GM12878 (cell line): ENCODE measurements at regions not wholly inside any gene's neighbourhood (a gene's known extent, or its start where the extent isn't known, plus 50 kb on each side); places are given as distances from the start of the nearest gene placed in this dataset.

Source experiments
- ATAC-seq: fragments of 200-7000 bp; cut with Tn5 transposase; 3 replicates; pipeline ENCODE4 v1.9.1; 2020; ENCODE audit warnings: mild to moderate bottlenecking, moderate library complexity
- BruUV-seq: library from RNA; stranded (reverse); fragments of 400-500 nt; replicated peaks from 2 replicates; lab custom pipeline; 2021; lab: Mats Ljungman, UMichigan
- CTCF ChIA-PET: fragments of 300-600 bp; sonication (Branson Sonifier 250); formaldehyde crosslinking; extraction: SDS; loops from one replicate; lab custom pipeline; 2021; ENCODE audit warnings: inconsistent platforms; lab: Yijun Ruan, JAX
- POLR2A ChIA-PET: fragments of 350-600 bp; formaldehyde crosslinking; extraction: SDS; loops from one replicate; lab custom pipeline; 2021; ENCODE audit warnings: inconsistent platforms; lab: Charles Lee
- RAD21 ChIA-PET: fragments of 300-600 bp; sonication (Branson Sonifier 250); formaldehyde crosslinking; loops from one replicate; lab custom pipeline; 2023; ENCODE audit warnings: antibody characterized with exemption; ENCODE audit not compliant: unreplicated experiment; lab: Charles Lee
- SMC1A ChIA-PET: fragments of 300-600 bp; sonication (Branson Sonifier 250); formaldehyde crosslinking; loops from one replicate; lab custom pipeline; 2023; ENCODE audit not compliant: unreplicated experiment, uncharacterized antibody; lab: Charles Lee
- DNase-seq: peaks from one replicate; pipeline ENCODE4 v3.0.0-alpha.2; 2011; ENCODE audit warnings: low read depth, low spot score
- FAIRE-seq: peaks from 3 replicates; lab custom pipeline; 2011; peaks lifted over from hg19 to GRCh38; lab: Jason Lieb, UNC
- H2AFZ ChIP-seq: 2 replicates; pipeline ENCODE4 v1.6.0; 2011; ENCODE audit warnings: low read depth, low read length, control low read depth; ENCODE audit not compliant: control insufficient read depth
- H3K27ac ChIP-seq: 2 replicates; pipeline ENCODE4 v1.5.1; 2011; ENCODE audit warnings: control low read depth; ENCODE audit not compliant: control insufficient read depth, insufficient read depth
- H3K27me3 ChIP-seq, 2 experiments: replicated peaks in 1 of 2; 2 replicates each; pipeline versions ENCODE4 v1.6.0 to v1.6.1; 2011; ENCODE audit warnings: low read length in 1 of 2; ENCODE audit not compliant: control insufficient read depth in 2 of 2, insufficient read depth in 2 of 2
- H3K36me3 ChIP-seq, 2 experiments: 2 replicates each; pipeline ENCODE4 v1.5.1; 2011; ENCODE audit warnings: low read length in 1 of 2; ENCODE audit not compliant: control insufficient read depth in 2 of 2, insufficient read depth in 2 of 2
- H3K4me1 ChIP-seq: 2 replicates; pipeline ENCODE4 v1.6.1; 2011; ENCODE audit warnings: mild to moderate bottlenecking, low read length, moderate library complexity, mixed read lengths; ENCODE audit not compliant: control insufficient read depth, insufficient read depth
- H3K4me2 ChIP-seq: 2 replicates; pipeline ENCODE4 v1.6.0; 2011; ENCODE audit warnings: control low read depth; ENCODE audit not compliant: control insufficient read depth, insufficient read depth
- H3K4me3 ChIP-seq: fragments of 200-600 bp; sonication (generic); 2 replicates; pipeline ENCODE4 v1.5.1; 2016
- H3K79me2 ChIP-seq: 2 replicates; pipeline ENCODE4 v1.6.0; 2011; ENCODE audit warnings: low read length; ENCODE audit not compliant: control insufficient read depth, insufficient read depth
- H3K9ac ChIP-seq: 2 replicates; pipeline ENCODE4 v1.8.0; 2011; ENCODE audit warnings: low read length, control low read depth, mixed read lengths; ENCODE audit not compliant: control insufficient read depth, insufficient read depth
- H3K9me3 ChIP-seq: replicated peaks from 3 replicates; pipeline ENCODE4 v1.5.1; 2011; ENCODE audit warnings: mild to moderate bottlenecking, low read length; ENCODE audit not compliant: control insufficient read depth, insufficient read depth
- H4K20me1 ChIP-seq: 2 replicates; pipeline ENCODE4 v1.6.0; 2011; ENCODE audit not compliant: control insufficient read depth, insufficient read depth
- BCL3 ChIP-seq: IDR thresholded peaks from 2 replicates; pipeline ENCODE4 v1.6.1; 2011; ENCODE audit warnings: borderline replicate concordance, low read depth, mild to moderate bottlenecking, moderate library complexity, low read length; ENCODE audit not compliant: insufficient read depth, poor library complexity, severe bottlenecking
- RB1 ChIP-seq: fragments of 450-650 bp; formaldehyde crosslinking; IDR thresholded peaks from 2 replicates; pipeline ENCODE4 v1.6.1; 2017; ENCODE audit warnings: mild to moderate bottlenecking, borderline replicate concordance
- RFX5 ChIP-seq: IDR thresholded peaks from 2 replicates; pipeline ENCODE4 v1.6.1; 2011; ENCODE audit warnings: low read depth, low read length, improper control_type of control experiment
- SP1 ChIP-seq: IDR thresholded peaks from one replicate; pipeline ENCODE4 v1.6.1; 2011; ENCODE audit warnings: low read depth, low read length
- SUZ12 ChIP-seq: fragments of 200-600 bp; sonication (generic); IDR thresholded peaks from one replicate; pipeline ENCODE4 v1.6.1; 2018; ENCODE audit warnings: antibody characterized with exemption, mild to moderate bottlenecking; ENCODE audit not compliant: unreplicated experiment
- TCF7 ChIP-seq: IDR thresholded peaks from 2 replicates; pipeline ENCODE4 v1.6.1; 2014; ENCODE audit warnings: antibody characterized with exemption, borderline replicate concordance
- ZSCAN29 ChIP-seq: fragments of 450-650 bp; IDR thresholded peaks from 2 replicates; pipeline ENCODE4 v1.6.1; 2017; ENCODE audit warnings: mild to moderate bottlenecking, moderate library complexity
- WGBS: methylation state at CpG from one replicate; pipeline ENCODE4 v1.1.6; 2016; ENCODE audit warnings: low lambda C conversion rate; ENCODE audit not compliant: insufficient replicate concordance, insufficient coverage; ENCODE audit errors: missing lambda C conversion rate; 5-methylcytosine and 5-hydroxymethylcytosine counted together
- in situ Hi-C: fragments of 300-500 bp; cut with MboI; formaldehyde crosslinking; loops from 9 replicates; pipeline ENCODE4 v1.14.3; 2018; ENCODE audit warnings: mixed read lengths
- intact Hi-C: fragments of 100-400 bp; cut with micrococcal nuclease; formaldehyde crosslinking; loops from one replicate; pipeline ENCODE4 v1.14.2; 2022; ENCODE audit not compliant: unreplicated experiment

- H2AFZ ChIP-seq, result no peak overlapping the region
- RAD21 ChIA-PET, result no interaction called here
- H3K4me3 ChIP-seq, result no peak overlapping the region
- SMC1A ChIA-PET, result interaction anchor here (1.4 to 2.3 kb wide), 2 partner anchors 9 to 62 kb away, joined by 4 to 7 read pairs; no protein-coding TSS in a partner anchor
- H3K36me3 ChIP-seq, result no peaks in the 10 kb centered on the region
- in situ Hi-C loops, result no loop called here
- H3K4me1 ChIP-seq, result no peaks in the 10 kb centered on the region
- H3K4me2 ChIP-seq, result no peak overlapping the region
- CTCF ChIA-PET, result interaction anchor here (0.8 to 2.0 kb wide), 4 partner anchors 11 to 327 kb away, joined by 3 to 4 read pairs (median 4); no protein-coding TSS in a partner anchor
- BruUV-seq, result no TSS peak
- ATAC-seq (no peak), FAIRE-seq (no peak), DNase-seq (no peak)
- H4K20me1 ChIP-seq, result no peaks in the 10 kb centered on the region
- no peaks in the 10 kb centered on the region for H3K9me3 ChIP-seq
- intact Hi-C loops, result no loop called here
- no peak overlapping the region for H3K27ac ChIP-seq
- POLR2A ChIA-PET, result no interaction called here
- TF ChIP-seq RFX5, result no peak
- no peak for TF ChIP-seq BCL3
- TF ChIP-seq SUZ12, result no peak
- TF ChIP-seq SP1, result no peak
- no peak for TF ChIP-seq TCF7
- TF ChIP-seq RB1, result no peak
- TF ChIP-seq ZSCAN29, result no peak
- H3K9ac ChIP-seq, result no peak overlapping the region
- WGBS, result 9% methylated on average over 1 of the region's 1 CpG
- no peaks in the 10 kb centered on the region for H3K27me3 ChIP-seq
- H3K79me2 ChIP-seq, result no peaks in the 10 kb centered on the region
Measured at GRCh38 chr4:31366041-31366440, 645.9 kb downstream of the PCDH7 start.
